H1 (cell line): ENCODE measurements at regions not wholly inside any gene's neighbourhood (a gene's known extent, or its start where the extent isn't known, plus 50 kb on each side); places are given as distances from the start of the nearest gene placed in this dataset.

Experiments used
- BCL11A ChIP-seq, 2 experiments: IDR thresholded peaks; one replicate each; pipeline ENCODE4 v1.6.1; 2011; ENCODE audit warnings: low read depth in 2 of 2, low read length in 2 of 2, mild to moderate bottlenecking in 2 of 2
- CBX5 ChIP-seq: fragments of 300-800, 300-1000 bp; sonication (generic); IDR thresholded peaks from 2 replicates; pipeline ENCODE4 v1.7.1; 2016; ENCODE audit warnings: antibody characterized with exemption, low read length, low read depth
- EP300 ChIP-seq, 2 experiments: IDR thresholded peaks; 1 replicate in 1 of 2; 2 replicates in 1 of 2; pipeline ENCODE4 v1.6.1; 2011 to 2012; ENCODE audit warnings: low read depth in 2 of 2, low read length in 2 of 2, mild to moderate bottlenecking in 2 of 2, borderline replicate concordance in 1 of 2, inconsistent platforms in 1 of 2, moderate library complexity in 1 of 2
- EZH2 ChIP-seq: fragments of 200-600 bp; sonication (generic); IDR thresholded peaks from 2 replicates; pipeline ENCODE4 v1.7.1; 2012; ENCODE audit warnings: low read depth, mild to moderate bottlenecking, moderate library complexity, low read length, inconsistent platforms; ENCODE audit not compliant: severe bottlenecking
- POLR2A ChIP-seq, 2 experiments: IDR thresholded peaks; 1 replicate in 1 of 2; 2 replicates in 1 of 2; pipeline ENCODE4 v1.6.1; 2011; ENCODE audit warnings: low read depth in 2 of 2, low read length in 2 of 2, mild to moderate bottlenecking in 2 of 2; ENCODE audit errors: control extremely low read depth in 1 of 2

DNA sequence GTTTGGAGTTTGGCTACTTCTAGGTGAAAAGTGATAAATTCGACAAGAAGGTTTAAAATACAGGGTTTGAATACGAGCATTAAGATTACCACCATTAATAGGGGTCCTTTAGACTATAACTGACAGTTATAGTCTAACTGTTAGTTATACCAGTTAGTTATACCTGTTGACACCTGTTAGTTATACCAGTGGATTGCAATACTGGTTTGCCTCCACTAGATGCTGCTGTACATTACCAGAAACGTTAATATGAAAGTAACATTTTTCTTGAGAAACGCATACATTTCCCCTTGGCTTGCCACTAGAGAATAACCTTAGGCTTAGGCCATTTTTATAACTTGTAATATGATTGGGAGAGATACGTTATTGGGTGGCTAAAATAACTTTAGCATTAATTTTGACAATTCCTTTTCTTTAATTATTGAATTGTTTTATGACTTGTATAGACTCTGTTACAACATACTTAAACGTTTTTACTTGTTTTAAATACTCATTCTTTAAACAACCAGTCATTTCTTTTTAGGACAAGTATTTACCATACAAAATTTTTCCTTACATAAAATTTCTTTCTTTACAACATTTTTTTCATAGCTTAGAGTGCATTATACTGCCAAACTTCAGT, 911.2 kb downstream of the FSTL5 start:
- no peak for TF ChIP-seq CBX5
- no peak for TF ChIP-seq EZH2
- TF ChIP-seq BCL11A (IDR thresholded peaks at IDR 0.05; ENCODE audit: low read depth in 2 of 2, low read length in 2 of 2): no peak
- TF ChIP-seq POLR2A (IDR thresholded peaks at IDR 0.05; ENCODE audit: control extremely low read depth in 1 of 2, low read depth in 2 of 2, low read length in 2 of 2): no peak
- no peak for TF ChIP-seq EP300 (IDR thresholded peaks at IDR 0.05; ENCODE audit: borderline replicate concordance in 1 of 2, low read depth in 2 of 2, low read length in 2 of 2)
